OCI-LY1 (cell line): ENCODE measurements at regions not wholly inside any gene's neighbourhood (a gene's known extent, or its start where the extent isn't known, plus 50 kb on each side); places are given as distances from the start of the nearest gene placed in this dataset.

Source experiments
- EZH2 ChIP-seq: fragments of 200-600 bp; sonication (generic), shearing (Covaris generic); IDR thresholded peaks from 2 replicates; pipeline ENCODE4 v1.8.0; 2017; ENCODE audit warnings: borderline replicate concordance, mixed run types, mild to moderate bottlenecking, antibody characterized with exemption, low read length, moderate library complexity, mixed read lengths
- TF ChIP-seq, protein P1 (sequence below): fragments of 200-600 bp; sonication (generic), shearing (Covaris generic); IDR thresholded peaks from 2 replicates; pipeline ENCODE4 v1.5.1; 2017; ENCODE audit warnings: mild to moderate bottlenecking, antibody characterized with exemption, low read length, moderate library complexity, mixed read lengths

- TF ChIP-seq, protein P1, sequence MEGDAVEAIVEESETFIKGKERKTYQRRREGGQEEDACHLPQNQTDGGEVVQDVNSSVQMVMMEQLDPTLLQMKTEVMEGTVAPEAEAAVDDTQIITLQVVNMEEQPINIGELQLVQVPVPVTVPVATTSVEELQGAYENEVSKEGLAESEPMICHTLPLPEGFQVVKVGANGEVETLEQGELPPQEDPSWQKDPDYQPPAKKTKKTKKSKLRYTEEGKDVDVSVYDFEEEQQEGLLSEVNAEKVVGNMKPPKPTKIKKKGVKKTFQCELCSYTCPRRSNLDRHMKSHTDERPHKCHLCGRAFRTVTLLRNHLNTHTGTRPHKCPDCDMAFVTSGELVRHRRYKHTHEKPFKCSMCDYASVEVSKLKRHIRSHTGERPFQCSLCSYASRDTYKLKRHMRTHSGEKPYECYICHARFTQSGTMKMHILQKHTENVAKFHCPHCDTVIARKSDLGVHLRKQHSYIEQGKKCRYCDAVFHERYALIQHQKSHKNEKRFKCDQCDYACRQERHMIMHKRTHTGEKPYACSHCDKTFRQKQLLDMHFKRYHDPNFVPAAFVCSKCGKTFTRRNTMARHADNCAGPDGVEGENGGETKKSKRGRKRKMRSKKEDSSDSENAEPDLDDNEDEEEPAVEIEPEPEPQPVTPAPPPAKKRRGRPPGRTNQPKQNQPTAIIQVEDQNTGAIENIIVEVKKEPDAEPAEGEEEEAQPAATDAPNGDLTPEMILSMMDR: no peak
- no peak for TF ChIP-seq EZH2
Observed at GRCh38 chr13:65932013-65932412, 1298.1 kb downstream of the PCDH9 start.
